Activated effector memory CD4-positive, alpha-beta T cell treated with anti-CD3 and anti-CD28 coated beads, Interleukin-2, amount 50 U/mL, for 16 hours (primary cell): ENCODE measurements at regions not wholly inside any gene's neighbourhood (a gene's known extent, or its start where the extent isn't known, plus 50 kb on each side); places are given as distances from the start of the nearest gene placed in this dataset.

ENCODE experiments used
- DNase-seq: peaks from one replicate; pipeline ENCODE4 v3.0.0-alpha.2; 2020

GRCh38 chrX:25213611-25214010 lies 197.8 kb upstream of the ARX start:
- DNase-seq, result no peak

- no peak for DNase-seq
Observed at GRCh38 chrX:25207803-25208475, 192.2 kb upstream of the ARX start.

- DNase-seq, result no peak
Observed at GRCh38 chrX:25206778-25207177, 191.0 kb upstream of the ARX start.

- DNase-seq, result no peak
Observed at GRCh38 chrX:25204182-25204581, 188.4 kb upstream of the ARX start.

- no peak for DNase-seq
Observed at GRCh38 chrX:25202827-25203226, 187.1 kb upstream of the ARX start.

GRCh38 chrX:25198891-25199290 lies 183.1 kb upstream of the ARX start:
- no peak for DNase-seq

- DNase-seq, result no peak
Observed at GRCh38 chrX:25198253-25198652, 182.5 kb upstream of the ARX start.

- DNase-seq, result no peak
Observed at GRCh38 chrX:25196221-25196620, 180.5 kb upstream of the ARX start.

GRCh38 chrX:25191403-25191802 lies 175.6 kb upstream of the ARX start:
- DNase-seq, result no peak

- no peak for DNase-seq
Observed at GRCh38 chrX:25181775-25182174, 166.0 kb upstream of the ARX start.

- no peak for DNase-seq
Observed at GRCh38 chrX:25180242-25180641, 164.5 kb upstream of the ARX start.

GRCh38 chrX:25178555-25178954 lies 162.8 kb upstream of the ARX start:
- no peak for DNase-seq

- DNase-seq, result no peak
Observed at GRCh38 chrX:25175743-25176142, 160.0 kb upstream of the ARX start.

GRCh38 chrX:25175171-25175570 lies 159.4 kb upstream of the ARX start:
- DNase-seq, result no peak

GRCh38 chrX:25166546-25166945 lies 150.8 kb upstream of the ARX start:
- DNase-seq, result no peak

GRCh38 chrX:25166145-25166544 lies 150.4 kb upstream of the ARX start:
- no peak for DNase-seq

GRCh38 chrX:25158635-25159034 lies 142.9 kb upstream of the ARX start:
- no peak for DNase-seq

- DNase-seq, result no peak
Observed at GRCh38 chrX:25156832-25157231, 141.1 kb upstream of the ARX start.

GRCh38 chrX:25156323-25156722 lies 140.6 kb upstream of the ARX start:
- DNase-seq, result no peak

- DNase-seq, result no peak
Observed at GRCh38 chrX:25154168-25154567, 138.4 kb upstream of the ARX start.

GRCh38 chrX:25151749-25152148 lies 136.0 kb upstream of the ARX start:
- no peak for DNase-seq

GRCh38 chrX:25144043-25144940 lies 128.5 kb upstream of the ARX start:
- DNase-seq, result peak; percentile 72

GRCh38 chrX:25143596-25143995 lies 127.8 kb upstream of the ARX start:
- no peak for DNase-seq

- DNase-seq, result no peak
Observed at GRCh38 chrX:25141684-25142083, 125.9 kb upstream of the ARX start.
